Activated CD8-positive, alpha-beta T cell treated with anti-CD3 and anti-CD28 coated beads for 36 hours (primary cell): ENCODE measurements at regions not wholly inside any gene's neighbourhood (a gene's known extent, or its start where the extent isn't known, plus 50 kb on each side); places are given as distances from the start of the nearest gene placed in this dataset.
"Not testable (repeated sequence)": the region's sequence is repeated elsewhere in the genome, so short reads cannot be mapped to it uniquely, and the experiment has no call there.

Experiments
- ATAC-seq: fragments of 200-7000 bp; cut with Tn5 transposase; one replicate; pipeline ENCODE4 v1.10.0; 2021; ENCODE audit warnings: mild to moderate bottlenecking, moderate library complexity
- CTCF ChIA-PET: fragments of 350-600 bp; sonication (Branson Sonifier 250); formaldehyde crosslinking; loops from one replicate; lab custom pipeline; 2021; ENCODE audit warnings: antibody characterized with exemption; lab: Charles Lee
- POLR2A ChIA-PET: fragments of 350-600 bp; sonication (Branson Sonifier 250); formaldehyde crosslinking; loops from one replicate; lab custom pipeline; 2021; ENCODE audit warnings: antibody characterized with exemption; lab: Charles Lee
- DNase-seq: peaks from one replicate; pipeline ENCODE4 v3.0.0-alpha.2; 2020
- H3K27ac Mint-ChIP-seq: one replicate; pipeline ENCODE4 v1.8.0; 2021; ENCODE audit warnings: mild to moderate bottlenecking, mixed read lengths
- H3K27me3 Mint-ChIP-seq: one replicate; pipeline ENCODE4 v1.8.0; 2021; ENCODE audit warnings: mixed read lengths
- H3K36me3 Mint-ChIP-seq: one replicate; pipeline ENCODE4 v1.8.0; 2021; ENCODE audit warnings: low read depth, mixed read lengths
- H3K4me1 Mint-ChIP-seq: one replicate; pipeline ENCODE4 v1.8.0; 2021; ENCODE audit warnings: low read depth, mixed read lengths
- H3K4me3 Mint-ChIP-seq: one replicate; pipeline ENCODE4 v1.8.0; 2021; ENCODE audit warnings: mild to moderate bottlenecking, moderate library complexity, mixed read lengths
- H3K9me3 Mint-ChIP-seq: one replicate; pipeline ENCODE4 v1.8.0; 2021; ENCODE audit warnings: mixed read lengths
- CTCF ChIP-seq: fragments of 200-600 bp; IDR thresholded peaks from one replicate; pipeline ENCODE4 v1.8.0; 2022; ENCODE audit warnings: antibody characterized with exemption, mild to moderate bottlenecking
- intact Hi-C: fragments of 100-400 bp; cut with micrococcal nuclease; formaldehyde crosslinking; loops from one replicate; pipeline ENCODE4 v1.10.0; 2022

GRCh38 chr4:125198916-125199315 lies 115.8 kb upstream of the FAT4 start:
- no peak for ATAC-seq
- TF ChIP-seq CTCF = no peak
- DNase-seq = no peak
- H3K9me3 Mint-ChIP-seq = peaks cover 6% of the 10 kb centered on the region
- intact Hi-C loops = no loop called here
- H3K27me3 Mint-ChIP-seq = no peaks in the 10 kb centered on the region
- no peaks in the 10 kb centered on the region for H3K4me1 Mint-ChIP-seq
- H3K36me3 Mint-ChIP-seq = no peaks in the 10 kb centered on the region
- ChIA-PET CTCF (no interaction called here), POLR2A (no interaction called here)
- no peak overlapping the region for H3K4me3 Mint-ChIP-seq
- H3K27ac Mint-ChIP-seq = no peak overlapping the region

GRCh38 chr4:125191874-125192459 lies 122.8 kb upstream of the FAT4 start:
- H3K27ac Mint-ChIP-seq, H3K27me3 Mint-ChIP-seq, H3K36me3 Mint-ChIP-seq, ATAC-seq, CTCF ChIA-PET, DNase-seq, H3K9me3 Mint-ChIP-seq, H3K4me3 Mint-ChIP-seq, intact Hi-C loops, POLR2A ChIA-PET, H3K4me1 Mint-ChIP-seq: not testable (repeated sequence)

GRCh38 chr4:125191232-125191631 lies 123.5 kb upstream of the FAT4 start:
- no peaks in the 10 kb centered on the region for H3K4me1 Mint-ChIP-seq
- POLR2A ChIA-PET = no interaction called here
- no peak for ATAC-seq
- no peak overlapping the region for H3K27ac Mint-ChIP-seq
- no peak for TF ChIP-seq CTCF
- no peaks in the 10 kb centered on the region for H3K27me3 Mint-ChIP-seq
- CTCF ChIA-PET = no interaction called here
- no peaks in the 10 kb centered on the region for H3K36me3 Mint-ChIP-seq
- no peak overlapping the region for H3K4me3 Mint-ChIP-seq
- intact Hi-C loops = no loop called here
- DNase-seq = no peak
- H3K9me3 Mint-ChIP-seq = peaks cover 1% of the 10 kb centered on the region

GRCh38 chr4:125187226-125188176 lies 127.3 kb upstream of the FAT4 start:
- Mint-ChIP-seq H3K27ac (no peak overlapping the region), H3K4me1 (no peaks in the 10 kb centered on the region), H3K36me3 (no peaks in the 10 kb centered on the region), H3K9me3 (peaks cover 1% of the 10 kb centered on the region), H3K27me3 (no peaks in the 10 kb centered on the region), H3K4me3 (no peak overlapping the region)
- ChIA-PET POLR2A (no interaction called here), CTCF (no interaction called here)
- DNase-seq = no peak
- no peak for TF ChIP-seq CTCF
- ATAC-seq = no peak
- intact Hi-C loops = no loop called here

GRCh38 chr4:125184116-125184515 lies 130.6 kb upstream of the FAT4 start:
- Mint-ChIP-seq H3K4me3 (no peak overlapping the region), H3K36me3 (no peaks in the 10 kb centered on the region), H3K9me3 (peaks cover 2% of the 10 kb centered on the region), H3K27me3 (no peaks in the 10 kb centered on the region), H3K4me1 (no peaks in the 10 kb centered on the region), H3K27ac (no peak overlapping the region)
- DNase-seq (no peak), ATAC-seq (no peak)
- ChIA-PET POLR2A (no interaction called here), CTCF (no interaction called here)
- intact Hi-C loops = no loop called here
- no peak for TF ChIP-seq CTCF
